ENCODE measurements at regions not wholly inside any gene's neighbourhood (a gene's known extent, or its start where the extent isn't known, plus 50 kb on each side); places are given as distances from the start of the nearest gene placed in this dataset.

GRCh38 chr16:35497399-35497798 lies 2038.0 kb downstream of the TP53TG3F start:
- TF ChIP-seq CTCF (IDR thresholded peaks at IDR 0.05), result no peak
- TF ChIP-seq POLR2A (IDR thresholded peaks at IDR 0.05), result no peak

Data from right lobe of liver (tissue), 4 donors.